Iris pigment epithelial cell (primary cell): ENCODE measurements at regions not wholly inside any gene's neighbourhood (a gene's known extent, or its start where the extent isn't known, plus 50 kb on each side); places are given as distances from the start of the nearest gene placed in this dataset.

ENCODE experiments used
- DNase-seq: peaks from one replicate; pipeline ENCODE4 v3.0.0-alpha.2; 2011; ENCODE audit warnings: low read depth

DNA sequence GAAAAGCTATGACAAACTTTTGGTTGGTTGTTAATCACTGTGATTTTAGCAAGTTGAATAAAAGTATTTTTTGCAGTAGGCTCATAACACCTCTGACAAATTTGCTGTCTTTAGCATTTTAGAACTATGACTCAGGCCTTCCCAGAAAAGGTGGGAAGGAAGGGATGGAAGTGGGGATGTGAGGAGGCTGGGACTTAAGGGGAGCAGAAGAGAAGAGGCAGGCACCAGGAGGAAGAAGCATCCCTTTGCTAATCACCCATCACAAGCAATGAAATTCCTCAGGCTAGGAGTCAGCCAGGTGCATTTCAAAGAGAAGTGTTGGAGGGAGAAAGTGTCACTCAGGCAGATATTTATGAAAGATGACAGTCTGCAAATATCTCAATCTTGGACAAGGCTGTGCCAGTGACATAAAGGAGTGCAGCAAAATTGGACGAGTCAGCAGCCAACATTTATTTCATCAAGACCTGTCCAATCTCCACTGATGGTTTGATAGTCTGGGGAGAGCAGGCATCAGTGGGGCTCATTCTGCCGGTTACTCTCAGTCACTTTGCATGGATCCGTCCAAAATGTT, 337.3 kb upstream of the ARRDC4 start:
- DNase-seq = no peak

- DNase-seq = no peak
Measured at GRCh38 chr15:97627634-97628033, 332.9 kb upstream of the ARRDC4 start.

GRCh38 chr15:97645758-97646157, 314.7 kb upstream of the ARRDC4 start:
- DNase-seq = no peak

GRCh38 chr15:97648728-97649127, 311.8 kb upstream of the ARRDC4 start:
- no peak for DNase-seq

GRCh38 chr15:97652041-97652440, 308.5 kb upstream of the ARRDC4 start:
- DNase-seq = no peak

DNA sequence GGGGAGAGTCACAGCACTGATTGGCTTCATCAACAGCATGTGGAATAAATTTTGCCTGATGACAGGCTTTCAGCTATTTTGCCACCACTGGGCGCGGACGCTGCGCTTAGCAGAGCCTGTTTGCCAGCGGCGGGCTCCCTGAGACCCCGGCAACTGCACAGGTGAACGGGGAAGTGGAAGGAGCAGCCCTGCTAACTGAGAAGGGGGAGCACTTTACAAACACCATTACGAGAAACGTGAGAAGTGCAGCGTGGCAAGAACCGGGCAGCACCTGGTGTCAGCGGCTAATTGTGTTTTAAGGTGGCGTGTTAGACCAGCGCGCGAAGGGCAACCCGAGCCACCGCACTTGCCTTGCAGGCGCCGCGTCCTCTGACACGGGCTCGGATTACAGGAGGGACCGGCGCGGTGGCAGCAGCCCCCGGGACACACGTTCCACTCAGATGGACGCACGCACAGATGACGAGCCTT, 307.8 kb upstream of the ARRDC4 start:
- no peak for DNase-seq

- no peak for DNase-seq
Measured at GRCh38 chr15:97653896-97654295, 306.6 kb upstream of the ARRDC4 start.

DNA sequence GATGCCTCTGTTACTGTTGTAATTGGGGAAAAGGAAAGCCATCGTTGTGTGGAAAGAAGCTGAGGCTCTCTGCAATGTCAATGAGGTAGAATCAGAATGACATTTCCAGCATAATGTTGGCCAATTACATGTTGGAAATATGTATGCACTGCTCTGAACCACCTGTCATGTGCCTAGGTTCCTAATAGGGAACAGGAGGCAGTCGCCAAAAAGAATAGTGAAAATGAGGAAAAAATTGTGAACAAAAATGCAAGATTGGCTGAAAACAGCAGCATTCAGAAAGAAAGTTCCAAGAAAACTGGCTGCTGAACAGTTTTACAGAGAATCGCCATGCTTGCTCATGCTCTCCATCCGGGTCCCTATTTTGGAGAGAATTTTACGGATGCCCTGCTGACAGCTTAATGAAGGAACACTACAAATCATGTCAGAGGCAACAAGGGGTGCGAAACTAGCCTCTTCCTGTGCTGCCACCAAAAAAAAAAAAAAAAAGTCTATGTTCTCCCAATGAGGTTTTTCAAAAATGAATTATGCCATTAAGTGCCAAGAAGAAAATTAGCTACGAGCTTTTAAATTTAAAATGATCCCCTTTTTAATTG, 305.9 kb upstream of the ARRDC4 start:
- DNase-seq = no peak

- no peak for DNase-seq
Measured at GRCh38 chr15:97661796-97662195, 298.7 kb upstream of the ARRDC4 start.

- no peak for DNase-seq
Measured at GRCh38 chr15:97672586-97672985, 287.9 kb upstream of the ARRDC4 start.

- DNase-seq = no peak
Measured at GRCh38 chr15:97678656-97679055, 281.8 kb upstream of the ARRDC4 start.

- DNase-seq = no peak
Measured at GRCh38 chr15:97679106-97679688, 281.3 kb upstream of the ARRDC4 start.

GRCh38 chr15:97680606-97681220, 279.8 kb upstream of the ARRDC4 start:
- no peak for DNase-seq

DNA sequence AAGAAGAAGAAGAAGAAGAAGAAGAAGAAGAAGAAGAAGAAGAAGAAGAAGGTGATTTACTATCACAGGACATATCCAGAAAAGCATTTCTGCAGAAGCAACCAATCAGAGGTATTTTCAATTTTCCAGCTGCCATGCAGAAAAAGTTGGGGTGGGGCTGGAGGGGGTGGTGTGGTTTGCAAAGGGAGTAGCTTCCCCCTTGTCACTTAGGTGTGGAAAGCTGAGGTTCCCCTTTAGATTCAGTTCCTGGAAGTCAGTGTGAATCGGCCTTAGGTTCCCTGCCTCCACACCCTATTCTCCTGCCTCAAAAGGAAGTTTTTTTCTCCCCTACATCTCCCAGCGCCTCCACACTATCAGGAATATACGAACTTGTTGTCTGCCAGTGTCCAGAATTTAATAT, 276.7 kb upstream of the ARRDC4 start:
- no peak for DNase-seq

DNA sequence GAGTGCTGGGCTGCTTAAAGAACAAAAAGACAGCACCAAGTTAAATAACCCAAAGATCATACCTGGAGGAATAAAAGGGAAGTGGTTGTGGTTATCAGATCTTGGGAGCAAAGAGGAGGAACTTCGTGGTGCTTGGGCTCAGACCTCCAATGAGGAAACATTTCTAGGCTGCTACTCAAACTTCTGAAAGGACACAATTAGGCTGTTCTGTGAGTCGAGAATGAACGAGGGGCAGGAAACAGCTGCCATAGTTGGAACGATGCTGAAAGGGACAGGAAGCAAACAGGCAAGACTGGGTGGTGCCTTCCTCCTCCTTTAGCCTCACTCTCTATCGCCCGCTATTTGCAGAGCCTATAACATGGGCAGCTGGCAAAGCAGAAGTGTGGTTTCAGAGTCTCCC, 276.3 kb upstream of the ARRDC4 start:
- no peak for DNase-seq

DNA sequence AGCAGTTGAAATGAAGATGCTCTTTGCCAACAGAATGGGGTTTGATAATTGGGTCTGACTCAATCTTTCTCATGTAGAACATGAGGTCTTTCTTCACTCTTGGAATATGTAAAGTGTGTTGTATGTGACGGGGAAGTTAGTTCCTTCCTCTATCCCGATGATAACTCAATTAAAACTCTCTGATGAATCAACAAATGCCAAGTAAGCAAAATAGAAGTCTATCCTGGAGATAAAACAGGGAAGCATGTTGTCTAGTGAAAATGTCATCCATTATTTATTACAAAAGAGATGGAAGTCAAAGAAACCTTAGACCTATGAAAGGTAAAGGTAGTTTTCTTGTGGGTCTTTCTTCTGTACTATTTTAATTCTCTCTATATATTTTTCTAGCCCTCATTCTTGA, 274.2 kb upstream of the ARRDC4 start:
- DNase-seq = no peak

- DNase-seq = no peak
Measured at GRCh38 chr15:97687654-97688053, 272.8 kb upstream of the ARRDC4 start.

DNA sequence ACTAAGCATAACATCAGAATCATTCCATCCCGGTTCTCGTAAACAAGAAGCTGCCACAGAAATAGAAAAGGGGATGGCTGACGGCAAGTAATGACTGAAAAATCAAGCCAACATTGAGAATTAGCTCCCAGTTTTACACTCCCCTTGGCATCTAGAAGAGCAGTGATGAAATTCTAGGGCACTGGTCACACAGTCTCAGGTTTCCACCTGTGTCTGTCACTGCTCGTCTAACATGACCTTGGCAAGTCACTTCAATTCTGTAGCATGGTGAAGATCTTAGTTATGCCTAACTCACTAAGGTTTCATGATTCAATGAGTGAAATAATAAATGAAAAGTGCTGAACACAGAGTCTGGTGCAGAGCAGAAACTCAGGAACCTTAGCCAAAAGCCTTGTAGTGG, 272.3 kb upstream of the ARRDC4 start:
- DNase-seq = no peak

DNA sequence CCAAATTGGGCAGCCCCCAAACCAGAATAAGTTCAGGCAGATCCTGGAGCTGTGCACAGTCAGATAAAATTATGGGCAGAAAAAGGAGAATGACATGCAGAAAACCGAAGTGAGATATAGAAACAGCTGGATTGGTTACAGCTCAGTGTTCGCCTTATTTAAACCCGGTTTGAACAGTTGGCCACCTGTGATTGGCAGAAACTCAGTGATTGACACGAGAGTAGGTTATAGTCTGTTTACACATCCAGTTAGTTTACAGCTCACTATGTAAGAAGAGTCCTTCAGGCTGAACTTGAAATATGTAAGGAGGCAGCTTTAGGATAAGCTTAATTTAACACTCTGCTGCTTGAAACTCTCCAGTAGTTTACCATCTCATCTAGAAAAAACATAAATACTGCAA, 271.6 kb upstream of the ARRDC4 start:
- no peak for DNase-seq

DNA sequence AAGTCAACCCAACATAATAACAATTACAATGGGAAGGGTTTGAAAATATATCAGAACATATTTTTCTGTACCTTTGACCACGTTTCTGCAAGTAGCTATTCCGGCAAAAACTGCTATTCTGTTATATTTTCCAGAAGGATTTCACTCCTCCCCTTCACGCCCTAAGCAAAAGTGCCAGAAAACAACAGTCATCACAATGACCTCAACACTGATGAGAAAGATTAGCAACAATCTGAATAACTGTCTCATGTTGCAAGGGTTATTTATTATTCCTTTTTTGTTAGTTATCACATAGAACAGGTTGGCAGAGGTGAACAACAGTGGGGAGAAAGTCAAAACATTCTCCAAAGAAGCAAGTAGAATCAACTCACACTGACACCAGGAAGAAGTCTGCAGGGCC, 269.4 kb upstream of the ARRDC4 start:
- no peak for DNase-seq

DNA sequence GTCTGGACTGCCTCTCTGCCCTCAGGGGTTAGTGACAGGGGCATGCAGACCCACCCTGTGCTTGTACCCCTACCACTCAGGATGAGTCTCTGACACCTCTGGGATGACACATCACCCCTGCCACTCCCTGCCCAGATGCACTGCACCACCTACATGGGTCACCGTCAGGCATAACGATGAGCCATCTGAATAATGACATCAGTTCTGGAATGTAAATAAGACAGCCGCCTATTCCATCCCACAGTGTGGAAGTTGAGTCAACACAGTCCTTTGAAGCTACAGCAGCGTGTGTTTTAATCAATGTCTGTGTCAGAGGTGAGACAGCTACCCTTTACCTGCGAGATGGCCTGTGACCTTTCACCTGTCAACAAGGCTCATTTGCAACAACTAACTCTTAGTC, 268.7 kb upstream of the ARRDC4 start:
- no peak for DNase-seq

GRCh38 chr15:97692301-97693015, 268.0 kb upstream of the ARRDC4 start:
- no peak for DNase-seq

- no peak for DNase-seq
Measured at GRCh38 chr15:97694456-97694855, 266.0 kb upstream of the ARRDC4 start.
